DOHH2 (cell line): ENCODE measurements at regions not wholly inside any gene's neighbourhood (a gene's known extent, or its start where the extent isn't known, plus 50 kb on each side); places are given as distances from the start of the nearest gene placed in this dataset.

Experiments
- H3F3A ChIP-seq: fragments of 200-600 bp; sonication (generic), shearing (Covaris generic); 2 replicates; pipeline ENCODE4 v1.6.0; 2016; ENCODE audit warnings: antibody characterized with exemption, mild to moderate bottlenecking; ENCODE audit not compliant: control insufficient read depth, insufficient read depth
- H3K27ac ChIP-seq: fragments of 200-600 bp; sonication (generic); 2 replicates; pipeline ENCODE4 v1.5.1; 2014; ENCODE audit warnings: low read depth, mild to moderate bottlenecking, low read length, moderate library complexity
- H3K27me3 ChIP-seq: fragments of 200-600 bp; sonication (generic); 2 replicates; pipeline ENCODE4 v1.6.1; 2014; ENCODE audit warnings: mild to moderate bottlenecking, low read length, mixed read lengths; ENCODE audit not compliant: control insufficient read depth
- H3K36me3 ChIP-seq: fragments of 200-600 bp; sonication (generic); 2 replicates; pipeline ENCODE4 v1.6.1; 2014; ENCODE audit warnings: mild to moderate bottlenecking, low read length, moderate library complexity, mixed read lengths; ENCODE audit not compliant: control insufficient read depth
- H3K4me1 ChIP-seq: fragments of 200-600 bp; sonication (generic); 2 replicates; pipeline ENCODE4 v1.6.1; 2014; ENCODE audit warnings: mild to moderate bottlenecking, low read length, mixed read lengths; ENCODE audit not compliant: control insufficient read depth
- H3K4me2 ChIP-seq: fragments of 200-600 bp; sonication (generic); 2 replicates; pipeline ENCODE4 v1.6.0; 2014; ENCODE audit warnings: mild to moderate bottlenecking, low read length, moderate library complexity
- H3K4me3 ChIP-seq: fragments of 200-600 bp; sonication (generic); 2 replicates; pipeline ENCODE4 v1.5.1; 2014; ENCODE audit warnings: mild to moderate bottlenecking, low read length, mixed read lengths
- H3K79me2 ChIP-seq: fragments of 200-600 bp; sonication (generic); 2 replicates; pipeline ENCODE4 v1.6.1; 2014; ENCODE audit warnings: mild to moderate bottlenecking, low read length, mixed read lengths; ENCODE audit not compliant: control insufficient read depth
- H3K9me2 ChIP-seq: fragments of 200-600 bp; sonication (generic); replicated peaks from 2 replicates; pipeline ENCODE4 v1.6.1; 2014; ENCODE audit warnings: mild to moderate bottlenecking, low read length, mixed read lengths; ENCODE audit not compliant: control insufficient read depth
- H3K9me3 ChIP-seq: fragments of 200-600 bp; sonication (generic); 2 replicates; pipeline ENCODE4 v1.6.1; 2014; ENCODE audit warnings: antibody characterized with exemption, low read length, mixed read lengths; ENCODE audit not compliant: control insufficient read depth, insufficient read depth
- H4K20me1 ChIP-seq: fragments of 200-600 bp; sonication (generic); 2 replicates; pipeline ENCODE4 v1.6.0; 2014; ENCODE audit warnings: low read depth, mild to moderate bottlenecking, antibody characterized with exemption, low read length, moderate library complexity; ENCODE audit not compliant: control insufficient read depth, insufficient read depth
- EZH2phosphoT487 ChIP-seq: fragments of 200-600 bp; sonication (generic); IDR thresholded peaks from 2 replicates; pipeline ENCODE4 v1.6.1; 2017; ENCODE audit warnings: borderline replicate concordance, mild to moderate bottlenecking, antibody characterized with exemption, low read length, moderate library complexity, mixed read lengths
- TF ChIP-seq, protein P1 (sequence below): fragments of 200-600 bp; sonication (generic); IDR thresholded peaks from one replicate; pipeline ENCODE4 v1.5.1; 2014; ENCODE audit warnings: antibody characterized with exemption, mild to moderate bottlenecking, low read depth, low read length; ENCODE audit not compliant: poor library complexity, severe bottlenecking

DNA sequence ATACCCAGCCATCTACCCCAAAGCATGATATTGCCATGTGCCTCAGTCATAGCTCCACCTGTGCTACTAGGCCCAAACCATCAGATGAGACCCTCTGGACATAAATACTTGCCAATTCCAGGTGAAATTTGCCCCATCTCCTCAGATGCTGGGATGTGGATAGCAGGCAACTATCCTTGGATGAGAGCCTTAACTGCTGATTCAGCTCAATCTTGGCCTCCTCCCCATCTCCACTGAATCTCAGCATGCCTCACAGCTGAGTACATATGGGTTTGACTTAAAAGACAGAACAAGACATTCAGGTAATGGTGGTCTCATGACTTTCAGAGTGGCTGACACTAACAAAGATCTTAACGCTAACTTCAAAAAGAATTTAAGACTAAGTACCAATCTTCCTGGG lies 50.8 kb upstream of the KLHL13 start:
- Histone ChIP-seq H3K27me3 (no peaks in the 10 kb centered on the region), H3K4me3 (no peak overlapping the region), H3K4me2 (no peak overlapping the region), H3K9me2 (no peaks in the 10 kb centered on the region), H4K20me1 (no peaks in the 10 kb centered on the region), H3K36me3 (no peaks in the 10 kb centered on the region), H3K9me3 (no peaks in the 10 kb centered on the region), H3K4me1 (no peaks in the 10 kb centered on the region), H3K27ac (no peak overlapping the region), H3F3A (no peaks in the 10 kb centered on the region), H3K79me2 (no peaks in the 10 kb centered on the region)
- no peak for TF ChIP-seq EZH2phosphoT487
- TF ChIP-seq, protein P1, sequence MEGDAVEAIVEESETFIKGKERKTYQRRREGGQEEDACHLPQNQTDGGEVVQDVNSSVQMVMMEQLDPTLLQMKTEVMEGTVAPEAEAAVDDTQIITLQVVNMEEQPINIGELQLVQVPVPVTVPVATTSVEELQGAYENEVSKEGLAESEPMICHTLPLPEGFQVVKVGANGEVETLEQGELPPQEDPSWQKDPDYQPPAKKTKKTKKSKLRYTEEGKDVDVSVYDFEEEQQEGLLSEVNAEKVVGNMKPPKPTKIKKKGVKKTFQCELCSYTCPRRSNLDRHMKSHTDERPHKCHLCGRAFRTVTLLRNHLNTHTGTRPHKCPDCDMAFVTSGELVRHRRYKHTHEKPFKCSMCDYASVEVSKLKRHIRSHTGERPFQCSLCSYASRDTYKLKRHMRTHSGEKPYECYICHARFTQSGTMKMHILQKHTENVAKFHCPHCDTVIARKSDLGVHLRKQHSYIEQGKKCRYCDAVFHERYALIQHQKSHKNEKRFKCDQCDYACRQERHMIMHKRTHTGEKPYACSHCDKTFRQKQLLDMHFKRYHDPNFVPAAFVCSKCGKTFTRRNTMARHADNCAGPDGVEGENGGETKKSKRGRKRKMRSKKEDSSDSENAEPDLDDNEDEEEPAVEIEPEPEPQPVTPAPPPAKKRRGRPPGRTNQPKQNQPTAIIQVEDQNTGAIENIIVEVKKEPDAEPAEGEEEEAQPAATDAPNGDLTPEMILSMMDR: no peak

DNA sequence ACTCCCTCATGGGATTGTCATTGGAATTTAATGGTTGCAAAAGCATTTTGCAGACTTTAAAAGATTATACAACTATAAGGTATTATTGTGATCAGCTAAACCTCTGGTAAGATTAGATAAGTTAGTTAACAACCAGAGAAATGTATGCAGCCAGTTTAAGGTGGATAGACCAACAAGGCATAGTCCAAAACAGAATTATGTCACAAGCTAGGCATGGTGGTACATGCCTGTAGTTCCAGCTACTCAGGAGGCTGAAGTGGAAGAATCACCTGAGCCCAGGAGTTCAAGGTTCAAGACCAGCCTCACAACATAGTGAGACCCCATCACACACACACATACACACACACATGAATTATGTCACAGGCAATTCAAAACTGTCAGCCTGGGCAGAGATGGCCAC lies 54.7 kb upstream of the KLHL13 start:
- Histone ChIP-seq H4K20me1 (no peaks in the 10 kb centered on the region), H3K36me3 (no peaks in the 10 kb centered on the region), H3K9me2 (no peaks in the 10 kb centered on the region), H3K79me2 (no peaks in the 10 kb centered on the region), H3F3A (no peaks in the 10 kb centered on the region), H3K4me3 (no peak overlapping the region), H3K4me1 (no peaks in the 10 kb centered on the region), H3K27me3 (no peaks in the 10 kb centered on the region), H3K27ac (no peak overlapping the region), H3K9me3 (no peaks in the 10 kb centered on the region), H3K4me2 (no peak overlapping the region)
- TF ChIP-seq, protein P1: no peak
- TF ChIP-seq EZH2phosphoT487: no peak

DNA sequence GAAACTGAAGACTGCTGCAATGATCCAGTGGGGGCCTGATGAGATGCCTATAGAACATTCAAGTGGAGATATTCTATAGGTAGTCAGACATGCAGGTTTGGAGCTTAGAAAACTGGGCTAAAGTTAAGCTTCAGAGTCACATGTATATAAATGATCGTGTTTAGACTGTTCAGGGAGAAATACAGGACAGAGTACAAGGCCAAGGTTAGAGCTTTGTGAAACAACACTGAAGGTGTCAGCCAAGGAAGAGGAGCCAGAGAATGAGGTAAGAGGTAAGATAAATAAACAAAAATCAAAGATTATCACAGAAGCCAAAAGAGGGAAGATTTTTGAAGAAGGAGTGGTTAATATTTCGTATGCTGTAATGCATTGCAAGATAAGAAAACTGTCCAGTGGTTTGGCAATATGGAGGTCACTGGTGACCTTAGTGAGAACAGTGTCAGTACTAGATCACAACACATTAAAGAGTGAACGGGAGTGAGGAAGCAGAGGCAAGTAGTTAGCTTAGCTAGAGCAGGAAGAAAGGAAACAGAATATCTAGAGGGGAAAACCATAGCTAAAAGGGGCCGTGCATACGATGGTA lies 58.0 kb upstream of the KLHL13 start:
- no peak overlapping the region for H3K4me2 ChIP-seq
- no peaks in the 10 kb centered on the region for H3F3A ChIP-seq
- H3K4me1 ChIP-seq: no peaks in the 10 kb centered on the region
- H3K79me2 ChIP-seq: no peaks in the 10 kb centered on the region
- no peaks in the 10 kb centered on the region for H3K9me3 ChIP-seq
- H3K27me3 ChIP-seq: no peaks in the 10 kb centered on the region
- H3K4me3 ChIP-seq: no peak overlapping the region
- H3K36me3 ChIP-seq: no peaks in the 10 kb centered on the region
- TF ChIP-seq EZH2phosphoT487: no peak
- TF ChIP-seq, protein P1: no peak
- H3K9me2 ChIP-seq: no peaks in the 10 kb centered on the region
- no peaks in the 10 kb centered on the region for H4K20me1 ChIP-seq
- H3K27ac ChIP-seq: no peak overlapping the region

DNA sequence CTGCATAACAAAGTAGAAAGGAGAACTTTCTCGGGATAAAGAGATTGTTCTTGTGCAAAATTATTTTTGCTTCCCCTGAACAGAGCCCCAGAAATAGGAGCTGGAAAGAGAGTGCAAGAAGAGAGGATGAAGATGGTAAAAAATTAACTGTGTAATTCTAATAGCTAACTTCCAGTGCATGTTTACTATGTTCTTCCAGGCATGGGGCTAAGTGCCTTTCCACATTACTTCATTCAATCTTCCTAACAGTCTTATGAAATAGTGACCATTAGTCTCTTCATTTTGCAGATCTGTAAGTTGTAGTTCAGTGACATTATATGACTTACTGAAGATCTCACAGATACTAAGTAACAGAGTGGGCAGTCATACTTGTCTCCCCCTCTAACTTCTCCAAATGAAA lies 61.1 kb upstream of the KLHL13 start:
- Histone ChIP-seq H3K27me3 (no peaks in the 10 kb centered on the region), H3K4me3 (no peak overlapping the region), H3F3A (no peaks in the 10 kb centered on the region), H3K4me2 (no peak overlapping the region), H4K20me1 (no peaks in the 10 kb centered on the region), H3K4me1 (no peaks in the 10 kb centered on the region), H3K79me2 (no peaks in the 10 kb centered on the region), H3K9me3 (no peaks in the 10 kb centered on the region), H3K9me2 (no peaks in the 10 kb centered on the region), H3K27ac (no peak overlapping the region), H3K36me3 (no peaks in the 10 kb centered on the region)
- TF ChIP-seq EZH2phosphoT487: no peak
- TF ChIP-seq, protein P1: no peak
